Femur (tissue), 1 donor: ENCODE measurements at regions not wholly inside any gene's neighbourhood (a gene's known extent, or its start where the extent isn't known, plus 50 kb on each side); places are given as distances from the start of the nearest gene placed in this dataset.

Experiments used
- DNase-seq: peaks from one replicate; pipeline ENCODE4 v3.0.0-alpha.2; 2017

DNA sequence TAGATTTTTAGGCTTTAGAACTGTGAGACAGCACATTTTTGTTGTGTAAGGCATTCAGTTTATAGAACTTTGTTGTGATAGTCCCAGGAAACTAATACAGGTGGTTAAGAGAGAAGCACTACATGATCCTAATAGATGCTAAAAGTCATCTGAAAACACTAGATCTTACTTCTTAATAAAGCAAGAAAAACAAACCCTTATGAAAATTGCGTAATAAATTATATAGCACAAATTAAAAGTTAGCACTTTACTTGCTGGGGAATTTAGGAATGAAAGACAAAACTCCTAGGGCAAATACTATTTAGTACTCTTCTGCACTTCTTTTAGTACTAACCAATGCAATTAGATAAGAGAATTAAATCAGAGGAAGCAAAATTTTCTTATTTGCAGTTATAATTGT, 163.3 kb upstream of the SHISA6 start:
- no peak for DNase-seq

DNA sequence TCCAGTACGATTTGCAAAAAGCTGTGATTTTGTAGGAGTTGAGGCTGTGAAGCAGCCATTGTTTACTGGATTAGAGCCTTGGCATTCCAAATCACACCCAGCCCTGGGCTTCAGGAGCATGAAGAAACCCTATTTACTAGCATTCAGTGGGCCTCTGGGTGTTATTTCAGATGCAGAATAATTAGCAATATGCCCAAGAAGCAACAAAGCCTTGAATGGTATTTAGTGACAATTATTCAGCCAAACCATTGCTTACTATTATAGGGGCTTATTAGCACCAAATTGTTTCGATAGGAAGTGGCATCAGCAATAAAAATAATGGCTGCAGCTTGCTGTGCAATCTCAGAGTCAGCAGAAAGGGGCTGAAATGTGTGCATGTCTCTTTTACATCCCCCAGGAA, 166.6 kb upstream of the SHISA6 start:
- no peak for DNase-seq

DNA sequence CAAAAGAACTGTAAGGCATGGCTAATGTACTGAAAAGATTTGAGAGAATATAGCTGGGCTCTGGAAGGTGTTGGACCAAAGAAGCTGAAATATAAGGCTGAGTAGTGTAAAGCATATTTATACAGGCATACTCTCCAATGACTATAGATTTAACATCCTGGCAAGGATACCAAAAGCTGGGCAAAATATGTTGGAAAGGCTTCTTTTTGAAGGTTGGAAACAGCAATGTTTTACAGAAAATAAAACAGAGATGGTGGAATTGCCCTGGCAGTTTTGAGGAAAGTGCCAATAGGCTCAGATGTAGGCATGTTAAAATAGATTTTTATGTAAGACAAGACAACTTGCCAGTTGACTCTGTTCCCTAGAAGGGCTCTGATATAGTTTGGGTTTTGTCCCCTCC, 184.1 kb upstream of the SHISA6 start:
- no peak for DNase-seq

DNA sequence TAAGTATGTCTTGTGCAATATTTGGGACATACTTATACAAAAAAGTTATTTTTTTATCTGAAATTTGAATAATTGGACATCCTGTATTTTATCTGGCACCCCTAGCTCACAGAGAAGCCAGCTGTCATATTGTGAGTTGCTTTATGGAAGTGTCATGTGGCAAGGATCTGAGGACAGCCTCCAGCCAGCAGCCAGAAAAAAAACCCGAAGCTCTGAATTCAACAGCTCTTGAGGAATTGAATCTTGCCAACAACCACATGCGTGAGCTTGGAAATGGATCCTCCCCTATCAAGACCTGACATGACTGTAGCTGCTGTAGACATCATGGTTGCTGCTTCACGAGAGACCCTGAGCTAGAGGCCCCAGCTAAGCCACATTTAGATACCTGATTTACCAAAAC, 187.2 kb upstream of the SHISA6 start:
- no peak for DNase-seq

DNA sequence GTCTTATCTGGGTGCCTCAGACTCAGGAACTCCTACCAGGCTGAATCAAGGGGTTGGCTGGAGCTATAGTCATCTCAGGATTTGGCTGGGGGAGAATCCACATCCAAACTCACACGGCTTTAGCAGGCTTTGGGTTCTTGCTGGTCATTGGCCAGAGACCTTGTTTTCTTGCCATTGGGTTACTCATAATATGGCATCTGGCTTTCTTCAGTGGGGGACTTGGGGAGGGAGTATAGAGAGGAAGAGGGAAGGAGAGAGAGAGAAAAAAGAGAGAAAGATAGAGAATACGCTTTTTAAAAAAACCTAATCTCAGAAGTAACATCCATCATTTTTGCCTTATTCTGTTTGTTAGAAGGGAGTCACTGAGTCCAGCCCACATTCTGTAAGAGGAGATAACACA, 191.5 kb upstream of the SHISA6 start:
- DNase-seq, result no peak

DNA sequence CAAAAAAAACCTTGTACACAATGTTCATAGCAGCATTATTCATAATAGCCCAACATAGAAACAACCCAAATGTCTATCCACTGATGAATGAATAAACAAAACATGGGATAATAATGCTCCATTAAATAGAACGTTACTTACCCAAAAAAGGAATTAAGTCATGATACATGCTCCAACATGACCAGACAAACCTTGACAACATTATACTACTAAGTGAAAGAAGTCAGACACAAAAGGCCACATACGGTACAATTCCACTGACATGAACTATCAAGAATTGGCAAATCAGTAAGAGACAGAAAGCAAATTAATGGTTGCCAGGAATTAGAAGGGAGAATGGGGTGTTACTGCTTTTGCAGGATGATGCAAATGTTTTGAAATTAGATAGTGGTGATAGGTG, 193.8 kb upstream of the SHISA6 start:
- no peak for DNase-seq

DNA sequence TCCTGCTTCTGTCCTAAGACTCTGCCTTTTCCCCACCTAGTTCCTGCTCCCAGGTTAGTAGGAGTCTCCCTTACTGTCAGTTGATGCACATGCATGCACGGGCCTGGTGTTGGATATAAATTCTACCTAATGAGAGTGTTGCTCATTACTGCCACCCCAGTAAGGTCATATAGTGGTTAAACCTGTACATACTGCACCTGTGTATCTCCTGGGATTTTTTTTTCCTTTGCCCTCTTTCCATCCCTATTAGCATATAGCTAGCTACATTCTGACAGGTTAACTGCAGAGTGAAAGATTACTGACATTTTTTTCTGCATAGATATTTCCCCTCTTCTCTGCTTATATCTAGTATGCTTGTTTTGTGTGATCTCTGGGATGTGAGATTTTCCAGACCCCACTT, 201.5 kb upstream of the PIRT start:
- no peak for DNase-seq

DNA sequence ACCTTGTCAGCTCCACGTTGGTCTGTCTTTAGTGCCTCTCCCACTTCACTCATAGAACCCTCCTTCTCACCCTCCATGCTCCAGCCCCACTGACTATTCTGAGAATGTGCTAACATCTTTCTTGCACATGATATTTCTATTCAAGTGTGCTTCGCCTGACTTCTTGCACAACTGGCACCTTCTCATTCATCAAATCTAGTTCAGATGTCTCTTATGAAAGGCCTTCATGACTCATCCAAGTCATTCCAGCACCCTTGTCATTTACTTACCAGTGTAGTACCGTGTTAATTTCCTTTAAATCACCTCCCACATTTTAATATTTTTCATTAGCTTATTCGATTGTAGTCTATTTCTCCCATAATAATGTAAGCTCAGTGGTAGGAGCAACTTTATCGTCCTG, 197.8 kb upstream of the PIRT start:
- no peak for DNase-seq

DNA sequence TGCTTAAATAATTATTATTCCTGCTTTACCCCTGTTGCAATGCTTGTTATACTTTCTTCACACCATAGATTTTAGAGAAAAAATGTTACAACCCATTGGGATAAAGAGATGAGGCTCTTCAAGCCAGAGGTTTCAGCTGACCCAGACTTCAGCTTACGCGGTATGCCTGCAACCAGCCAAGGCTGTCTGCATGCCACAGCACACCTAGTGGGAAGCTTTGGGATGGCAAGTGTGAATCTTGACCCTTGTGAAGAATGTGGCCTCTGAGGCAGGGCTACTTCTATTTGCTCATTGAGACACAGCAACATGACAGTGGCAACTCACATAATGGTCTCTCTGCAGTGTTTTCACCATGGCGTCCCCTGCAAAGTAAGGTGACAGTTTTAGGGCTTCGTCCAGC, 193.9 kb upstream of the PIRT start:
- DNase-seq, result no peak

DNA sequence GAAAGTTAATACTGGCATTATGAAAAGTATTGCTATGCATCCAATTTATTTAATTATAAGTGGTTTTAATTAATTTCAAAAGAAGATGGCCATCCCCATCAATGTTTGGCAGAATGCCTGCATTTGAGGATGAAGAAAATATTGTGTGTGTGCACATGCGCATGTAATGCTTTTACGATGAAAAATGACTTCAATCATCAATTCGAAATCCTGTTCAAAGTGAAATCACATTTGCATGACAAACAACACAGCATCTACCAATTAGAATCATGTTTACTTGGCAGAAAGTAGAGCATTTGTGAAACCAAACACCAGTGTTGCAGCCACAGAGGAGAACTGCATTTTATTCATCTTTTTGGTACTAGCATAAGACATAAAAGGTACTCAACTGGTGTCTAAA, 191.9 kb upstream of the PIRT start:
- DNase-seq, result no peak

DNA sequence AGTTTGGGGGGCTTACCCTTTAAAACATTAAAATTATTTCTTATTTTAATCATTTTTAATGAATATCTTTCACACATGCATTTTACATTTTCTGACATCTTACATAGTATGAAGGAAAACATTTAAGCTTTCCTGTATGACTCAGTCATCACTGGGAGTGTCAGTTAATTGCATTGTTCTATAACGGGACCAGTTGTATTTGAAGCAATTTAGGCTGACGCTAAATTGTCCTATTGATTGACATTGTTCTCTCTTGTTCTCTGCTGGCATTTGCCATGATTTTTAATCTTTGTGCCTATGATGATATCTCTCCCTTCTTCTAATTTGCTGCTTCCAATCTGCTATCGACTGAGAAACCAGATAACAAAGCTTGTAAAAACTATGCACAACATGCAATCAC, 190.5 kb upstream of the PIRT start:
- DNase-seq, result no peak

DNA sequence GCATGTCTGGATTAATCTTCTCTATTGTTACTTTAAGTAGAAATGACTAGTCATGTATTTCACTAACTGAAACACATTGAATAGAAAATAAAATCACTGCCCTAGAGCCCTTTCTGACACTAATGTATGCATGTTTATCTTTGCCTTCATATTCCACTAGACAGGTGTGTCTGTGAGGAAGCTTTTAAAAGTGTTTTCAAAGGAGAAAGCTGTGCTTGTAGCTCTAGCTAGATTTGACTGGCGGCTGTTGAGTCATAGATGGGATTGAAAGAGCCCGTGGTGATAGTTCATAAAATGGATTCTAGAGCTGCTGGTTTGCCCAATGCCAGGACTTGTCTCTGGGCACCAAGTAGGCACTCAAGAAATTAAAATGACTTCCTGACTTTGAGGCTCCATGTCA, 189.0 kb upstream of the PIRT start:
- DNase-seq, result no peak

DNA sequence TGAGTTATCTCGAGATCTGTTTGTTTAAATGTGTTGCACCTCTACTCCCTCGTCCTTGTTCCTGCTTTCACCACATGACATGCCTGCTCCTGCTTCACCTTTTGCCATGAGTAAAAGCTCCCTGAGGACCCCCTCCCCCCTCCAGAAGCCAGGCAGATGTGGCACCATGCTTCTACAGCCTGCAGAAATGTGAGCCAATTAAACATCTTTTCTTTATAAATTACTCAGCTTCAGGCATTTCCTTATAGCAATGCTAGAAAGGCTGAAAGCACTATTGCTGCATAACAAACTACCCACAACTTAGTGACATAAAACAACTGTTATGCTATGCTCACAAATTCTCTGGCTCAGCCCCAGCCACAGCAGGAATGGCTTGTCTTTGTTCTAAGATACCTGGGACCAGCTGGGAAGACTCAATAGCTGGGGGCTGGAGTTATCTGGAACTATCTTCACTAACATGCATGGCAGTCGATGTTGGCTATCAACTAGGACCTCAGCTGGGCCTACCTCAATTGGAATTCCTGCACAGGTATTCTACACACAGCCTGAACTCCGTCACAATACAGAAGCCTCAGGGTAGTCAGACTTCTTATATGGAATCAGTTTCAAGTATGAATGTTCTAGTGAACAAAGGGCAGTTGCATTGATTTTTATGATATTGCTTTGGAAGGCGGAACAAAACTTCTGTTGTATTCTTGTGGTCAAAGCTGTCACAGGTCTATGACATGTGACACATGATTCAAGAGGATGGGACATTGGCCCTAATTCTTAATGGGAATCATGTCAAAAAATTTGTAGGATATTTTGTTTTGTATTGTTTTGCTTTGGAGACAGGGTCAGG, 186.0 kb upstream of the PIRT start:
- no peak for DNase-seq

DNA sequence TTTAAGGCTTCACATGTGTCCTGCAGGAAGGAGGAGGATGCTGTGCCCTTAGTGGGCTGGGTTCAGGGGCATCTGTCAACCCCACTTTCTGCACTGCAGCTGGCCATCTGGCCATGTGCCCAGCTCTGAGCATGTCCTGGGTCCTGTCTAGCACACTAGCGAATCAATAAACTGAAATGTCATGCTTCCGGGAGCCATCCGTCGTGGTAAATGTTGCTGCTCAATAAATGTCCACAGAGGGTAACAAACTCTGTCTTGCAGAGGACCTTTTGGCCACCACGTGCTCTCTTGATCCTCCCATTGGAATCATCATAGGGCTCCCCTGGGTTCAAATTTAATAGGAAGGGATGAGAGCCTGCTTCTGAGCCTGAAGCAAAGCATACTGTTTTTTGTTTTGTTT, 168.6 kb upstream of the PIRT start:
- DNase-seq, result no peak

DNA sequence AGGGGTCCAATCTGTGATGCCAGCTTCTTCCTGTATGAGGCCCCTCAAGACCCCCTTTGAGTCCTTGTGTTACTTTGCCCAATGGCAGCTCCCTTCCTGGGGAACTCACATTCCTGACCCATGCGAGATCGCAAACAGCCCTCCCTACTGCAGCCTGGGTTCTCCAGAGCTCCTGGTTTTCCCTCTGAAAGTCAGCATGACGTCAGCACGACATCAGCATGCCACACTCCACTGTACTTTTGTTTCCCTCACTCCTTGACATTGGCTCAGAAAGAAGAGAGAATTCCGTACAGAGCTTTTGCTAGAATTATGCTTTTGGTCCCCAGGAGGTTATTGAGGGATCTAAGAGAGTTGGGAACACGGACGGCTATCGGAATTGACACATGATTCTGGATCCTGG, 168.1 kb upstream of the PIRT start:
- DNase-seq, result no peak

DNA sequence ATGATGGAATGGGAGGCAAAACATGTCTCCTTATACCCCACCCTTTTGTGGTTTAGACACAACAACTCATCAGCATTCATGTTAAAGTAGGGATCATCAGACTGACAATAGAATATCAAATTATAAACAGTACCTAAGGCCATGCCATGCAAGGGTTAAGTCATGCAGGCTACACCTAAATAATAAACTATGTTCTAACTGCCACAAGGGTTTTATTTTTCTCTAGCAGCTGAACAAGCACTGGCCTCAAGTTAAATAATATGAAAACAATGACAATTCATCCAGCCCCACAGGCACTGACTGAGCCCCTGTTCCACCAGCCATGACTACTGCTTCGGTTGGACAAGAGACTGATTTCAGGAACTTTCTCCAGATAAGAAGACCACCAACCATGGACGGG, 164.5 kb upstream of the PIRT start:
- no peak for DNase-seq

DNA sequence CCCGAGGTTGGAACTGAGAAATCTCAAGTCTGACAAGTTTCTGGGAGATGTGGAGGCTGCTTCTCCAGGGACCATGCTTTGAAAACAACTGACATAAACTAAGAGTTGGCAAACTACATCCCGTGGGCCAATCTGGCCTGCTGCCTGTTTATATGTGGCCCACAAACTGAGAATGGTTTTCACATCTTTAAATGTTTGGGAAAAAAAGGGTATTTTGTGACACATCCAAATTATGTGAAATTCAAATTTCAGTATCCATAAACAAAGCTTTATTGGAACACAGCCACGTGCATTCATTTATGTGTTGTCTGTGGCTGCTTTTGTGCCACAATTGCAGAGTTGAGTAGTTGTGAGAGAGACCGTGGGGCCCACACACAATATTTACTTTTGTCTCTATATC, 163.8 kb upstream of the PIRT start:
- DNase-seq, result no peak

DNA sequence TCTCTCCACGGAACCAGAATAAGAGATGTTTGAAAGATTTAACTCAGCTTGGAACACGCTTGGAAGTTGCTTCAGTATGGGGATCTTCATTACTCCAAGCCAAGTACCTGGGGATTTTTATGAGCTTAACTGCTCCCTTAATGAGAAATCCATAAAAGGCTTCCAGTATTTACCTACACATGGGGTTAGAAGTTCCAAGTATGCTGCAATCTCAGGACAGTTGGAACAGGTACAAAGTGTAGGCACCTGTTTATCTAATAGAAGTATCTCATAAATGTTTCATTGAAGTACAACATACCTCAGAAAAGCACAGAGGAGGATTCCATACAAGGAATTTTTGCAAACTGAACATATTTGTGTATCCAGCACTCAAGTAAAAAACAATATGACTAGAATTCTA, 161.6 kb upstream of the PIRT start:
- no peak for DNase-seq

DNA sequence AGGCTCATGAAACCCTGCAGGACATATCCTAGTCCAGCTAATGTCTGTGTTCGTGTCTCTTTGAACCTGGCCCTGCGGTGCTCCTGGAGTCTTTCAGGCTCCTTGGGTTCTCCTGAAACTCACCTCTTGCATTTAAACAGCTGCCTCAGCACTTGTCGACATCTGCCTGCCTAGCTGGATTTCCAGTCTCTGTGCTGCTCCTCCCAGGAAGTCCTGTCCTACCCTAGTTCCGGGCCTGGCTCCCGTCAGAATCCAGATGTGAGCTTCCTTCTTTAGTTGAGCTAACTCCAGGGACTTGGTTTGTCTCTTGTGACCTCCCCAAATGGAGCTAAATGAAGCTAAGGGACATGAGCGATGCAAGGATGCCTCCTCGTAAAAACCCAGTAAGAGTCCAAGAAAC, 155.2 kb upstream of the PIRT start:
- peak; percentile 27 for DNase-seq

DNA sequence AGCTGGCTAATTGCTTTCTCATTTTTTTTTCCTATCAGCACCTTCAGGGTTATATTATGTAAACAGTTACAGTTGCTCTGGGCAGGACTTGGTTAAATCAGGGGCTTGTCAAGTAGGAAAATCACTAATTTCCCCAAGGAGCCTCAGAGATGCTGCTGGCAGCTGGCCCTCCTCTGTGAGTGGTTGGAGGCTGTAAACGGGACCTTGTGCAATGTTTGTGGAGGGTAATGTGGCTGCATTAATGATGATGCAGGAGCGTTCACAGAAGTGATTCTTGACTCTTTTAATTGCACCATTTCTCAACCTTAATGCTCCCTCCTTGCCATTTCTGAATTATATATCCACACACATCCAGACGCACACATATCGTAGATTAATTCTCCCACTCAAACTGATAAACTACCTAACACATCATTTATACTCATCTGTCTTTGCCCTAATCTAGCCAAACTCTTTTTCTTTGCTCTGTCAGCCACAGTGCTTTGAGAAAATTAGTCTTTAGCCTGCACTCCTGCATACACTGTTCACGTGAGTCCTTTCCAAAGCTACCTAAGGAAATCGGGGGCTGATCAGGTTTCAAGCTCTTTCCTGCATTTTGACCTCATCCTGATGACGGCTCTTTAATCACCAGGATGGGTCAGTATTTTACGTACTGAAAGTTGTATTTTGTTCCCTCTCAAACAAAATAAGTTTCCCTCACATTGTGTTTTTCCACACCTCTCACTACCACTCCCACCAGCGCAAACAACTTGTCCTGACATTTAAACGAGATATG, 154.4 kb upstream of the PIRT start:
- DNase-seq, result peak; percentile 28

DNA sequence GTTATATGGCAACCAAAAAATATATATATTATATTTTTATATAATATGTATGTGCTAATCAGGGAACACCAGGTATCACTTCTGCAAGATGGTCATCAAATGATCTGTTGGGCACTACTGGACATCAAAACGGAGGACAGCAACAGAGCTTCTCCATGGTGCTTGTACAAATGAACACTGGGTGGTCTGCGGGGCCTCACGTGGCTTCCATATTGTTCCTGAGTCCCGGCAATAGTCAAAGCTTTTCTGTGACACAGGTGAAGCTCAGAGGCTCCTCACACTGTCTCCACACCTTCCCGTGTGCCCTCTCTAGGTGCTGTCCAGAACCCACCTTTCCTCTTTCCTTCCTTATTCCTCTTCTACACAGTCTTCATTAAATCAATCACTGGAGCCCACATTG, 149.9 kb upstream of the PIRT start:
- DNase-seq, result no peak

DNA sequence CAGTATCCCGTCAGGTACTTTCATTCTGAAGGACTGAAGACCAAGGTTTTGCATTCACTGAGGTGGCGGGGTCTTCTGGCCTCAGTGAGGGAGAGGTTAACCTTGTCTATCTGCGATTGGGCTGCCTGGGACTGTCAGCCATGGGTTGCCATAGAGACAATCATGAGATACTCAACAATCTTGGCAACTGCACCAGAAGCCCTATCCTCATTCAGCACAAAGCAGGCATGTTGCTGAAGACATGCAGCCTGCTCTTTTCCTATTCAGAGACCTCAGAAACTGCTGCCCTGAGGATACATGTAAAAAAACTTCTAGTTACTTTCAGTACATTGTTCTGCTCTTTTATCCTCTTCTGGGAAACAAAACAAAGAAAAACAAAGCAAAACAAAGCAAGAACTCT, 146.3 kb upstream of the PIRT start:
- no peak for DNase-seq

DNA sequence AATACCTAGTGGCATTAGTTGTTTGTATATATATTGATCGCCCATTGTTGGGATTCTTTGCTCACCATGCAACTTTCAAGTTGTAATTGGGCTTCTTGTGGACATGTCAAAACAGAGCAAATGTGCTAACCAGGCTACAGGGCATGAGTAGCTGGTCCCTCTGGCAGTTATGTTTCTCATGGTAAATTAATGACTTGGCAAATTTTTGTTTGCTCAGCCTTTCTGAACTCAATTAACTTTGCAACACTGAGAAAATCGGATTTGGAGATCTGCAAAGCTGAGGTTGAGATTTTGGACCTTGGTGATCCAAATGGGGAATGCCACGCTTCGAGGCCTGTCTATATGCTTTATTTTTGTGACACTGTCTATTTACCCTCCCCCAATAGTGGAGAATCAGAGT, 138.5 kb upstream of the PIRT start:
- DNase-seq, result no peak

DNA sequence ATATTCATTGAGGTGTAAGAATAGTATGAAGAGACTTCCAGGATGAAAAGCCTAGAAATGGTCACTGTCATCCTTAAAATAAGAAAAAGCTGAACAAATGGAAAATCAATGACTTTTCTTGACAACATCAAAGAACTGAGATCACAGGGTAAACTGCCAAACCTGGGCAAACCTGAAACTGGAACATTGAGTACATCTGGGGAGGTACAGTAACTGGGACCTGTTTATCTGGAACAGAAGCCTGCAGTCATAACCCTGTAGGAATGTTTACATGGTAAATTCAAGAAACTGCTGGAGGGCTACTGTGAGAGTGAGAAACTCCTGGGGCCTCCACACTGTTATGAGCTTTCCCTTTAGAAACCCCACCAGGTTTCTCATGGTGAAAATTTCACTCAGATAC, 130.1 kb upstream of the PIRT start:
- DNase-seq, result no peak

DNA sequence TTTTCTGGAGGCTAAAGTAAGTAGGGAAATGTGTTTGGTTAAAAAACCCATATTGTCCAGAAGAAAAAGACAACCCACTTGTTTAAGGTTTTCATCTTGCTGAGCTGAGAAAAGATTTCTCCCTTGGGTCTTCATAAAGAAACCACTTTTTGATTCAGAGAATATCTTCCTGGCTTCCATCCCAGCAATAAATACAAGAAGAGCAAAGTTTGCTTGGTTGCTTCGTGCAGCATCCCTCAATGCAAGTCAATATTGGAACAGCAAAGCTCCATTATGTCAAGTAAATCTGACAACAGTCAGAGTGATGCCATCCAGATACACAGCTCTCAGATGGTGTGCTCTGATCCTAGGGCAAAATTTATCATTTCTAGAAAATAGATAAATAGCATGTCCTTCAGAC, 118.9 kb upstream of the PIRT start:
- DNase-seq, result no peak
